ENCODE measurements at regions not wholly inside any gene's neighbourhood (a gene's known extent, or its start where the extent isn't known, plus 50 kb on each side); places are given as distances from the start of the nearest gene placed in this dataset.

- no peak overlapping the region for H2BK15ac ChIP-seq (ENCODE audit: low read length)
- TF ChIP-seq SP4 (IDR thresholded peaks at IDR 0.05; ENCODE audit: low read length): no peak
- no peak for TF ChIP-seq MAFK (IDR thresholded peaks at IDR 0.05; ENCODE audit: low read depth, low read length)
- TF ChIP-seq NRF1 (IDR thresholded peaks at IDR 0.05; ENCODE audit: low read depth, low read length): no peak
- no peaks in the 10 kb centered on the region for H3K27me3 ChIP-seq (replicated peaks in 1 of 4; ENCODE audit: control insufficient read depth in 3 of 4, extremely low read depth in 1 of 4, insufficient read depth in 3 of 4, low read length in 3 of 4)
- H4K20me1 ChIP-seq (replicated peaks in 1 of 2; ENCODE audit: control insufficient read depth in 1 of 2, insufficient read depth in 2 of 2, low read length in 2 of 2): no peaks in the 10 kb centered on the region
- no peak overlapping the region for H2BK20ac ChIP-seq (ENCODE audit: low read length)
- no peak overlapping the region for H4K5ac ChIP-seq (ENCODE audit: insufficient read length, low read depth, low read length)
- no peak overlapping the region for H3K4ac ChIP-seq (replicated peaks; ENCODE audit: insufficient read length, low read depth, low read length)
- H3K79me2 ChIP-seq (ENCODE audit: control insufficient read depth in 1 of 2, insufficient read depth in 2 of 2, low read length in 2 of 2): no peaks in the 10 kb centered on the region
- DNase-seq (ENCODE audit: low read depth in 1 of 2, low spot score in 2 of 2) (no peak), FAIRE-seq (no peak)
- H2BK5ac ChIP-seq (ENCODE audit: low read depth, low read length): no peak overlapping the region
- H3K36me3 ChIP-seq (ENCODE audit: control insufficient read depth in 2 of 4, insufficient read depth in 4 of 4, low read length in 3 of 4): no peaks in the 10 kb centered on the region
- H2AFZ ChIP-seq (ENCODE audit: low read length): no peak overlapping the region
- H3K27ac ChIP-seq (ENCODE audit: low read depth, low read length): no peak overlapping the region
- POLR2A ChIA-PET (ENCODE audit: partially characterized antibody): no interaction called here
- H2BK120ac ChIP-seq (replicated peaks; ENCODE audit: low read depth, low read length): no peak overlapping the region
- H3K14ac ChIP-seq (ENCODE audit: insufficient read length): no peak overlapping the region
- no peak overlapping the region for H3K56ac ChIP-seq (replicated peaks; ENCODE audit: insufficient read length, low read depth, low read length)
- H2BK12ac ChIP-seq (ENCODE audit: low read depth, low read length): no peak overlapping the region
- CTCF ChIA-PET (ENCODE audit: partially characterized antibody): no interaction called here
- no peaks in the 10 kb centered on the region for H3K79me1 ChIP-seq (ENCODE audit: low read depth, low read length)
- no peaks in the 10 kb centered on the region for H3K9me3 ChIP-seq (ENCODE audit: insufficient read depth in 2 of 2, low read depth in 1 of 2, low read length in 1 of 2)
- H4K91ac ChIP-seq (replicated peaks; ENCODE audit: insufficient read length, low read length): no peak overlapping the region
- no peak overlapping the region for H3K4me2 ChIP-seq (ENCODE audit: insufficient read depth in 1 of 2, low read depth in 2 of 2, low read length in 2 of 2)
- 89% methylated on average over 4 of the region's 4 CpGs; no CpG with 5 or more reads in 1 of the 2 experiments for WGBS, 2 experiments (ENCODE audit: extremely low coverage in 1 of 2, insufficient coverage in 1 of 2, insufficient read length in 1 of 2, insufficient replicate concordance in 2 of 2, low coverage in 1 of 2, low lambda C conversion rate in 2 of 2, missing lambda C conversion rate in 1 of 2)
- no peak overlapping the region for H4K8ac ChIP-seq (ENCODE audit: extremely low read depth, insufficient read depth, low read length)
- no peak overlapping the region for H2AK5ac ChIP-seq (ENCODE audit: low read depth, low read length)
- no peaks in the 10 kb centered on the region for H3K4me1 ChIP-seq (replicated peaks in 1 of 4; ENCODE audit: control insufficient read depth in 3 of 4, insufficient read depth in 4 of 4, low read length in 3 of 4)
- no peaks in the 10 kb centered on the region for H3K23me2 ChIP-seq (ENCODE audit: low read depth, low read length)
- no peak overlapping the region for H3K4me3 ChIP-seq (ENCODE audit: extremely low read depth in 1 of 4, insufficient read depth in 2 of 4, low read depth in 3 of 4, low read length in 4 of 4)
- H3K18ac ChIP-seq (ENCODE audit: extremely low read depth, low read length): no peak overlapping the region
- no peak overlapping the region for H3K23ac ChIP-seq (ENCODE audit: insufficient read length)
- H3K9ac ChIP-seq (replicated peaks in 1 of 4; ENCODE audit: extremely low read depth in 1 of 4, low read depth in 3 of 4, low read length in 3 of 4): no peak overlapping the region
Observed at GRCh38 chr9:71544464-71544863, 223.8 kb downstream of the CEMIP2 start.
